Dermis blood vessel endothelial cell (primary cell): ENCODE measurements at regions not wholly inside any gene's neighbourhood (a gene's known extent, or its start where the extent isn't known, plus 50 kb on each side); places are given as distances from the start of the nearest gene placed in this dataset.
"Not testable (repeated sequence)": the region's sequence is repeated elsewhere in the genome, so short reads cannot be mapped to it uniquely, and the experiment has no call there.

Experiments
- DNase-seq: peaks from one replicate; pipeline ENCODE4 v3.0.0; 2010

GRCh38 chr11:134661660-134662059 lies 249.6 kb upstream of the B3GAT1 start:
- DNase-seq, result no peak

GRCh38 chr11:134660416-134660815 lies 248.4 kb upstream of the B3GAT1 start:
- no peak for DNase-seq

- no peak for DNase-seq
Measured at GRCh38 chr11:134659882-134660281, 247.8 kb upstream of the B3GAT1 start.

GRCh38 chr11:134658481-134659225 lies 246.6 kb upstream of the B3GAT1 start:
- no peak for DNase-seq

- no peak for DNase-seq
Measured at GRCh38 chr11:134657631-134658030, 245.6 kb upstream of the B3GAT1 start.

GRCh38 chr11:134656861-134657540 lies 245.0 kb upstream of the B3GAT1 start:
- no peak for DNase-seq

- DNase-seq, result not testable (repeated sequence)
Measured at GRCh38 chr11:134656086-134656840, 244.2 kb upstream of the B3GAT1 start.

- DNase-seq, result no peak
Measured at GRCh38 chr11:134655189-134655989, 243.3 kb upstream of the B3GAT1 start.

GRCh38 chr11:134654161-134654915 lies 242.3 kb upstream of the B3GAT1 start:
- DNase-seq, result no peak

GRCh38 chr11:134652586-134653255 lies 240.7 kb upstream of the B3GAT1 start:
- DNase-seq, result no peak

- no peak for DNase-seq
Measured at GRCh38 chr11:134647066-134647743, 235.2 kb upstream of the B3GAT1 start.

GRCh38 chr11:134646561-134646960 lies 234.5 kb upstream of the B3GAT1 start:
- no peak for DNase-seq

GRCh38 chr11:134645576-134645975 lies 233.5 kb upstream of the B3GAT1 start:
- DNase-seq, result no peak

GRCh38 chr11:134644476-134645456 lies 232.7 kb upstream of the B3GAT1 start:
- no peak for DNase-seq

GRCh38 chr11:134643115-134644012 lies 231.3 kb upstream of the B3GAT1 start:
- DNase-seq, result no peak

- no peak for DNase-seq
Measured at GRCh38 chr11:134642206-134642605, 230.2 kb upstream of the B3GAT1 start.

GRCh38 chr11:134640971-134641968 lies 229.2 kb upstream of the B3GAT1 start:
- DNase-seq, result no peak
